HFFc6 (cell line): ENCODE measurements at regions not wholly inside any gene's neighbourhood (a gene's known extent, or its start where the extent isn't known, plus 50 kb on each side); places are given as distances from the start of the nearest gene placed in this dataset.

Source experiments
- DNase-seq: peaks from one replicate; pipeline ENCODE4 v3.0.0-alpha.2; 2018
- H3K27ac Mint-ChIP-seq: 2 replicates; pipeline ENCODE4 v1.8.0; 2020; ENCODE audit warnings: mild to moderate bottlenecking, mixed read lengths
- H3K27me3 Mint-ChIP-seq: 2 replicates; pipeline ENCODE4 v1.8.0; 2021; ENCODE audit warnings: mild to moderate bottlenecking, moderate library complexity, mixed read lengths; ENCODE audit not compliant: insufficient read depth
- H3K36me3 Mint-ChIP-seq: 2 replicates; pipeline ENCODE4 v1.8.0; 2021; ENCODE audit warnings: low read depth, mixed read lengths
- H3K4me1 Mint-ChIP-seq: 2 replicates; pipeline ENCODE4 v1.8.0; 2020; ENCODE audit warnings: low read depth, mixed read lengths
- H3K4me3 Mint-ChIP-seq: 2 replicates; pipeline ENCODE4 v1.8.0; 2020; ENCODE audit warnings: mild to moderate bottlenecking, moderate library complexity, mixed read lengths
- H3K9me3 Mint-ChIP-seq: 2 replicates; pipeline ENCODE4 v1.8.0; 2020; ENCODE audit warnings: mild to moderate bottlenecking, mixed read lengths
- CTCF ChIP-seq: fragments of 200-600 bp; sonication (generic); IDR thresholded peaks from 2 replicates; pipeline ENCODE4 v1.5.0; 2021; ENCODE audit warnings: antibody characterized with exemption, mild to moderate bottlenecking

DNA sequence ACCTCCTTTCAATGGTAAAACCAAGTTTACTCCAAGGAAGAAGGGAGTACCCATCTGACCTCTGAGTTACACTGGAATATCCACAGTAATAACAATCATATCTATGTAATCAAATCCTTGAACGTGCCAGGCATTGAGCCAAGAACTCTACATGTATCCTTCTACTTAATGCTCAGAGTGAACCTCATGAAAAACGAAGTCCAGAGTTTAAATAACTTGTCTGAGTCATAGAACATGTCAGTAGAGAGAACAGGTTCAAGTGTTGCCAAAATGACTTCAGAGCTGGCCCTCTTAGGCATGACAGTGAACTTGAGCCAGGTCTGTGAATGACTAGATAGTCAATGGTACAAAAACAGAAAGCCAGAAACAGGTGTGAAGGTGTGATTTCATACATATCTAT lies 164.1 kb upstream of the ZNF618 start:
- peaks cover 12% of the 10 kb centered on the region for H3K9me3 Mint-ChIP-seq
- peaks cover 22% of the 10 kb centered on the region for H3K4me1 Mint-ChIP-seq
- H3K4me3 Mint-ChIP-seq = no peak overlapping the region
- DNase-seq = peak; percentile 27
- peaks cover 11% of the 10 kb centered on the region; the same call in 1 of the 2 replicates for H3K36me3 Mint-ChIP-seq
- TF ChIP-seq CTCF = no peak
- peaks cover 21% of the 10 kb centered on the region for H3K27me3 Mint-ChIP-seq
- no peak overlapping the region for H3K27ac Mint-ChIP-seq

- Mint-ChIP-seq H3K27ac (no peak overlapping the region), H3K4me3 (no peak overlapping the region), H3K9me3 (peaks cover 8% of the 10 kb centered on the region; the same call in 1 of the 2 replicates), H3K27me3 (peaks cover 2% of the 10 kb centered on the region), H3K36me3 (peaks cover 11% of the 10 kb centered on the region; the same call in 1 of the 2 replicates), H3K4me1 (peaks cover 33% of the 10 kb centered on the region)
- peak; percentile 65 for DNase-seq
- TF ChIP-seq CTCF = no peak
These were observed 161.0 kb upstream of the ZNF618 start for GRCh38 chr9:113715086-113715485.

- DNase-seq = no peak
- Mint-ChIP-seq H3K36me3 (peaks cover 11% of the 10 kb centered on the region; the same call in 1 of the 2 replicates), H3K27ac (no peak overlapping the region), H3K4me3 (no peak overlapping the region), H3K4me1 (peaks cover 19% of the 10 kb centered on the region), H3K9me3 (peaks cover 8% of the 10 kb centered on the region; the same call in 1 of the 2 replicates), H3K27me3 (peaks cover 9% of the 10 kb centered on the region)
- no peak for TF ChIP-seq CTCF
These were observed 156.2 kb upstream of the ZNF618 start for GRCh38 chr9:113719919-113720318.

GRCh38 chr9:113720495-113720894 lies 155.6 kb upstream of the ZNF618 start:
- TF ChIP-seq CTCF = no peak
- H3K27me3 Mint-ChIP-seq = peaks cover 11% of the 10 kb centered on the region
- DNase-seq = no peak
- H3K4me3 Mint-ChIP-seq = no peak overlapping the region
- no peak overlapping the region for H3K27ac Mint-ChIP-seq
- peaks cover 5% of the 10 kb centered on the region; the same call in 1 of the 2 replicates for H3K9me3 Mint-ChIP-seq
- H3K36me3 Mint-ChIP-seq = peaks cover 9% of the 10 kb centered on the region; the same call in 1 of the 2 replicates
- peaks cover 13% of the 10 kb centered on the region for H3K4me1 Mint-ChIP-seq

DNA sequence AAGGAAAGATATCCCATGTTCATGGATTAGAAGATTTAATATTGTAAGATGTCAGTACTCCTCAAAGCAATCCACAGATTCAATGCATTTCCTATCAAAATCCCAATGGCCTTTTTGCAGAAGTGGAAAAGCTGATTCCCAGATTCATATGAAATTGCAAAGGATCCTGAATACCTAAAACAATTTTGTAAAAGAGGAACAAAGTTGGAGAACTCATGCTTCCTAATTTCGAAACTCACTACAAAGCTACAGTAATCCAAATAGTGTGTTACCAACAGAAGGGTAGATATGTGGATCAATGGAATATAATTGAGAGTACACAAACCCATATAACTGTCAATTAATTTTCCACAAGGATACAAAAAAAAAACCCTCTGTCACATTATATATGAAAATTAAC lies 154.3 kb upstream of the ZNF618 start:
- no peak overlapping the region for H3K27ac Mint-ChIP-seq
- no peak for DNase-seq
- H3K9me3 Mint-ChIP-seq = no peaks in the 10 kb centered on the region
- H3K36me3 Mint-ChIP-seq = no peaks in the 10 kb centered on the region
- H3K4me1 Mint-ChIP-seq = peaks cover 11% of the 10 kb centered on the region
- H3K4me3 Mint-ChIP-seq = no peak overlapping the region
- no peak for TF ChIP-seq CTCF
- peaks cover 18% of the 10 kb centered on the region for H3K27me3 Mint-ChIP-seq

DNA sequence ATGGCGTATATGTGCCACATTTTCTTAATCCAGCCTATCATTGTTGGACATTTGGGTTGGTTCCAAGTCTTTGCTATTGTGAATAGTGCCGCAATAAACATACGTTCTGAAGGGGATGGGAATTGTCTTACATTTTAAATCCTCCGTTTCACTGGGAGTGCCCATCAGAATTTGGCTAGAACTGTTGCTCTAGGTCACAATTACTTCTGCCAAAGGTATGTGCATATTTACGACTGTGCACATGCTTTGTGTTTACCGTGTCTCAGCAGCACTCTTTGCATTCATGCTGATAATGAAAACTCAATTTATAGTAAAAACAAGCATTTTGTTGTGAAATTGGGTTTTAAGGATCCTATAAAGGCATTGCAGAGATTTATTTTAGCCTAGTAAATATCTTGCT lies 151.9 kb upstream of the ZNF618 start:
- peaks cover 10% of the 10 kb centered on the region for H3K9me3 Mint-ChIP-seq
- H3K36me3 Mint-ChIP-seq = peaks cover 5% of the 10 kb centered on the region; the same call in 1 of the 2 replicates
- DNase-seq = no peak
- H3K4me3 Mint-ChIP-seq = no peak overlapping the region
- peaks cover 18% of the 10 kb centered on the region for H3K27me3 Mint-ChIP-seq
- H3K4me1 Mint-ChIP-seq = no peaks in the 10 kb centered on the region
- no peak overlapping the region for H3K27ac Mint-ChIP-seq
- TF ChIP-seq CTCF = no peak
